Activated B cell treated with CpG ODN at 0.5 μM for 24 hours (primary cell): ENCODE measurements at regions not wholly inside any gene's neighbourhood (a gene's known extent, or its start where the extent isn't known, plus 50 kb on each side); places are given as distances from the start of the nearest gene placed in this dataset.
"Not testable (repeated sequence)": the region's sequence is repeated elsewhere in the genome, so short reads cannot be mapped to it uniquely, and the experiment has no call there.

Experiments
- ATAC-seq: fragments of 200-7000 bp; cut with Tn5 transposase; one replicate; pipeline ENCODE4 v1.10.0; 2021; ENCODE audit warnings: low read depth, mild to moderate bottlenecking, moderate library complexity
- CTCF ChIA-PET: fragments of 350-600 bp; sonication (Branson Sonifier 250); formaldehyde crosslinking; loops from one replicate; lab custom pipeline; 2021; ENCODE audit warnings: antibody characterized with exemption; lab: Charles Lee
- POLR2A ChIA-PET: fragments of 350-600 bp; sonication (Branson Sonifier 250); formaldehyde crosslinking; loops from one replicate; lab custom pipeline; 2021; ENCODE audit warnings: antibody characterized with exemption; lab: Charles Lee
- DNase-seq: peaks from one replicate; pipeline ENCODE4 v3.0.0; 2022
- H3K27ac Mint-ChIP-seq: one replicate; pipeline ENCODE4 v1.8.0; 2020; ENCODE audit warnings: mixed read lengths
- H3K27me3 Mint-ChIP-seq: one replicate; pipeline ENCODE4 v1.8.0; 2021; ENCODE audit warnings: mixed read lengths
- H3K36me3 Mint-ChIP-seq: one replicate; pipeline ENCODE4 v1.8.0; 2021; ENCODE audit warnings: low read depth, mixed read lengths
- H3K4me1 Mint-ChIP-seq: one replicate; pipeline ENCODE4 v1.8.0; 2021; ENCODE audit warnings: mixed read lengths
- H3K4me3 Mint-ChIP-seq: one replicate; pipeline ENCODE4 v1.8.0; 2020; ENCODE audit warnings: mild to moderate bottlenecking, mixed read lengths
- H3K9me3 Mint-ChIP-seq: one replicate; pipeline ENCODE4 v1.8.0; 2020; ENCODE audit warnings: mixed read lengths
- CTCF ChIP-seq: fragments of 200-600 bp; IDR thresholded peaks from one replicate; pipeline ENCODE4 v1.8.0; 2022; ENCODE audit warnings: antibody characterized with exemption, mild to moderate bottlenecking
- intact Hi-C: fragments of 100-400 bp; cut with micrococcal nuclease; formaldehyde crosslinking; loops from one replicate; pipeline ENCODE4 v1.15.1; 2024

GRCh38 chr7:45269192-45269591 is 111.6 kb downstream of the RAMP3 start:
- Mint-ChIP-seq H3K27me3 (peaks cover 16% of the 10 kb centered on the region), H3K4me1 (no peaks in the 10 kb centered on the region), H3K36me3 (no peaks in the 10 kb centered on the region), H3K4me3 (no peak overlapping the region), H3K27ac (no peak overlapping the region), H3K9me3 (peaks cover 2% of the 10 kb centered on the region)
- no peak for TF ChIP-seq CTCF
- intact Hi-C loops, result no loop called here
- no peak for ATAC-seq
- DNase-seq, result no peak
- POLR2A ChIA-PET, result no interaction called here
- CTCF ChIA-PET, result no interaction called here

- CTCF ChIA-PET, result no interaction called here
- no peaks in the 10 kb centered on the region for H3K9me3 Mint-ChIP-seq
- H3K27me3 Mint-ChIP-seq, result peaks cover 24% of the 10 kb centered on the region
These were observed 121.3 kb downstream of the RAMP3 start for GRCh38 chr7:45278763-45279398.

GRCh38 chr7:45289611-45290010 is 132.0 kb downstream of the RAMP3 start:
- H3K27ac Mint-ChIP-seq, H3K36me3 Mint-ChIP-seq, DNase-seq, intact Hi-C loops, H3K4me1 Mint-ChIP-seq, CTCF ChIA-PET, H3K27me3 Mint-ChIP-seq, POLR2A ChIA-PET, ATAC-seq, H3K4me3 Mint-ChIP-seq: not testable (repeated sequence)
- peaks cover 14% of the 10 kb centered on the region for H3K9me3 Mint-ChIP-seq

More at GRCh38 chr7:45278763-45279398, 121.3 kb downstream of the RAMP3 start:
- POLR2A ChIA-PET, result no interaction called here
- Mint-ChIP-seq H3K4me1 (no peaks in the 10 kb centered on the region), H3K27ac (no peak overlapping the region), H3K4me3 (no peak overlapping the region), H3K36me3 (no peaks in the 10 kb centered on the region)
- no peak for TF ChIP-seq CTCF
- DNase-seq, result no peak
- intact Hi-C loops, result no loop called here
- no peak for ATAC-seq

GRCh38 chr7:45290880-45291279 is 133.3 kb downstream of the RAMP3 start:
- no peak for ATAC-seq
- CTCF ChIA-PET, result no interaction called here

GRCh38 chr7:45292481-45292880 is 134.9 kb downstream of the RAMP3 start:
- Mint-ChIP-seq H3K36me3 (no peaks in the 10 kb centered on the region), H3K4me3 (no peak overlapping the region)
- ATAC-seq, result no peak

More at GRCh38 chr7:45290880-45291279, 133.3 kb downstream of the RAMP3 start:
- H3K27me3 Mint-ChIP-seq, result peaks cover 9% of the 10 kb centered on the region
- DNase-seq, result no peak
- H3K36me3 Mint-ChIP-seq, result no peaks in the 10 kb centered on the region
- POLR2A ChIA-PET, result no interaction called here
- intact Hi-C loops, result no loop called here
- peaks cover 14% of the 10 kb centered on the region for H3K9me3 Mint-ChIP-seq
- H3K4me1 Mint-ChIP-seq, result no peaks in the 10 kb centered on the region
- TF ChIP-seq CTCF, result no peak
- no peak overlapping the region for H3K27ac Mint-ChIP-seq
- no peak overlapping the region for H3K4me3 Mint-ChIP-seq

More at GRCh38 chr7:45292481-45292880, 134.9 kb downstream of the RAMP3 start:
- intact Hi-C loops, result no loop called here
- ChIA-PET CTCF (no interaction called here), POLR2A (no interaction called here)
- H3K27me3 Mint-ChIP-seq, result peaks cover 11% of the 10 kb centered on the region
- H3K4me1 Mint-ChIP-seq, result no peaks in the 10 kb centered on the region
- peaks cover 14% of the 10 kb centered on the region for H3K9me3 Mint-ChIP-seq
- no peak for DNase-seq
- no peak overlapping the region for H3K27ac Mint-ChIP-seq
- TF ChIP-seq CTCF, result no peak
